PC-9 (cell line): ENCODE measurements at regions not wholly inside any gene's neighbourhood (a gene's known extent, or its start where the extent isn't known, plus 50 kb on each side); places are given as distances from the start of the nearest gene placed in this dataset.

Experiments used
- CTCF ChIP-seq: fragments of 200-600 bp; sonication (generic); conservative IDR thresholded peaks from 2 replicates; pipeline ENCODE4 v1.6.1; 2017; ENCODE audit warnings: mixed run types, antibody characterized with exemption, mild to moderate bottlenecking, moderate library complexity
- EZH2 ChIP-seq: fragments of 200-600 bp; sonication (generic); IDR thresholded peaks from 2 replicates; pipeline ENCODE4 v1.8.0; 2017; ENCODE audit warnings: antibody characterized with exemption, low read depth

- TF ChIP-seq CTCF = no peak
- TF ChIP-seq EZH2 = no peak
These were observed 208.4 kb downstream of the C12orf75 start for GRCh38 chr12:105538880-105539279.
